ENCODE measurements at regions not wholly inside any gene's neighbourhood (a gene's known extent, or its start where the extent isn't known, plus 50 kb on each side); places are given as distances from the start of the nearest gene placed in this dataset.

GRCh38 chr2:211067029-211067428 lies 510.6 kb downstream of the CPS1 start:
- no peak for DNase-seq (ENCODE audit: low read depth)

DNA sequence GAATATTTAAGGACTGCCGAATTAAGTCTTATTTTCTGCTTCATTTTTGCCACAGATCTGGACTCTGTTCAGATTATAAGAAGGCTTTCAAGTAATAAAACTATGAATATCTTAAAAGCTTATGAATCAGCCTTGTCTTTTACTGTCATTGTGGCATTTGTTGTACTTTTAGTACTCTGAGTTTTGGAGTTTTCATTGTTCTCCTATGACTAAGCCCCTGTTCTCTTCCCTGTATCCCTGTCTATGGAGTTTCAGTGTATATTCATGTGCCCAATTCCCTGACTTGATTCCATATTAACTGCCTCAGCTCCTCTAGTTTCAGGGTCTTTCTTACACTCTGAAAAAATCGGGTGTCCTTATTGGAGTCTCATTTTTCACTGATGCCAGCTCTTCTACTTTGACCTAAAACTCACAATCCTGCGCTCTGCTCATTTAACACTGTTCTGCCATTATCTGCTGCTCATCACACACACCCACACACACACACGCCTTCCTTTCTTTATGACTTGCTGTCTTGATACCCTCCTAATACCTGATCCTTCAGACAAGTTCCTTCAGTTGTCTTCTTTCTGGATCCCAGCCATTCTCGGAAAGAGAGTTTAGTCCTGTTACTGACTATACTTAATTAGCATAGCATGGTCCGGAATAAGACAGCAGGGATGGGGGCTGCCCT lies 511.8 kb downstream of the CPS1 start:
- DNase-seq (ENCODE audit: low read depth) = no peak

DNA sequence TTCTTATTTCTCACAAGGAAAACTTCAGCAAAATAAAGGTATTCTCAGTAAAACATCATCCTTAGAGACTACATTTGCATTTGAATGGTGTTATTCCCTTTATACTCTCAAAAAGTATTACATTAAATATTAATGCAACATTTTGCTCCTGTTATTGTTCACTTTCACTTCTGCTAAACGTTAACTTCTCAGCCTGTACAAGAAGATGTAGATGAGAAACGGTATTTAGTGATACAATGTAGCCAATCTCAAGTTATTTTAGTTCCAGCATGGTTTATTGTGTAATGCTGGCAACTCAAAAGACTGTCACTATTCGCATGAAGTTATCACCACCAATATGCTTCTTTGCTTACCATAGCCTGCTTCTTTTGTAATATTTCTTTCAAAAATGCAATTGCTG lies 514.1 kb downstream of the CPS1 start:
- no peak for DNase-seq (ENCODE audit: low read depth)

DNA sequence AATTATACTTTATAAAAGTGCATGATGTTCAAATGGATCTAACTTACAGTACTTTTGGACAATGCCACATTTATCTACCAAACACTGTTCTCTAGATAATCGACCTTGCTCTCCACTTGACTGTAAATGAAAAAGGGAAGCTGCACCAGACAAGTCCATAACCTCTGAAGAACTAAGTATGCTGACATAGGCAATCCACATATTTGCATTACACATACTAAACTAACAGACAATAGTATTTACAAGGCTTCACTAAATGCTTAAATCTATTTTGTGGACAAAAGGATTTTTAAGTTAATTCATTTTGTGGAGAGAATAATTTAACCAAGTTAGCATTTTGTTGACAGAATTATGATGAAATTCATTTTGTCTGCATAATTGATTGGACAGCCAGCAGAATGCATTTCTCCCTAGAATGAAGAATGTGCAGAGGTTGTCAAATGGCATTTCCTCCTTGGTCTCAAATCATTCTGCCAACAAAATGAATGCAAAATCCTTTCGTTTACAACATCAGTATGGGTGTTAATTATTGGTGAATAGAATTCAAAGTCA lies 520.9 kb downstream of the CPS1 start:
- no peak for DNase-seq (ENCODE audit: low read depth)

- no peak for DNase-seq (ENCODE audit: low read depth)
Measured at GRCh38 chr2:211084352-211084751, 528.0 kb downstream of the CPS1 start.

DNA sequence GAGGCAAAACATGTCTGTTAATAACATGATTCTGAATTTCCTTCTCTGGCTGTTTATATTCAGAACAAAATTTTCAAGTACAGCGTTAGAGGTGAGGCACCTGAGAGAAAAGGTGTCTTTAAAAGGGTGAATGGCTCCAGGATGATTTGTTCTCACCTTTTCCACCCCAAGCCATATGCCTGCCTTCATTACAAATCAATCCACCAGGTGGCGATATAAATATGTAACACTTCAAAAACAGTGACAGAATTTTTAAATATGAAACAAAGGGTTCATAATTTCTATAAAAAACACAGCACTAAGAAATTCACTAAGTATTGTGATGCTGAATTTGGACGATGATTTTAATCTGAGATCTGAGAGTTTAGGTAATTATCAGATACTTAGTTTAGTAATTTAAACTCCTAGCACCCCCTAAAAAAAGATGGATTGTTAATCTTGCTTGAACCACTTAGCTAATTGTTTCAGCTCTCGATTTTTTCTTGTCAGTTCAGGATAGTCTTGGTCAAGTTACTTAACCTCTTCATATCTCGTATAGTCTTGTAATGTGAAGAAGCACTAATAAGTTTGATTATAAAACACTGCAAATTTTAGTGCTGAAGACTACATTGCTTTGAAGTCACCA lies 528.8 kb downstream of the CPS1 start:
- no peak for DNase-seq (ENCODE audit: low read depth)

DNA sequence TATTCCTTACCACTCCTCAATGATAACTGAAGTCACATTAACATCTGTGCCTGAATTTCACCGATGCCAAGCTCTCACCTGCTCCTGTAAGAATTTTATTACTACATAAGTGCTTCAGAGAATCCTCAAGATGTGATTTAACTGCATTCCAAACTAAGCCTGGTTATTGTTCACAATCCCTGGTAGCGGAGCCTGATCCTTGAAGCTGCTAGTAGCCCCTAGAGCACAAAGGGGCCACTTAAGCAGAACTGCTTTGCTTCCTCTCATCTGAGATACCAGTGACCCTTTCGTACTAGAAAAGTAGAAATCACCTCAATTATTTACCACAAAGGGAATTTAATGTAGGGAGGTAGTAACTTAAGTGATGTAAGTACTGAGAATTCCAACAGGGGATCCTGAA lies 529.6 kb downstream of the CPS1 start:
- DNase-seq (ENCODE audit: low read depth) = no peak

DNA sequence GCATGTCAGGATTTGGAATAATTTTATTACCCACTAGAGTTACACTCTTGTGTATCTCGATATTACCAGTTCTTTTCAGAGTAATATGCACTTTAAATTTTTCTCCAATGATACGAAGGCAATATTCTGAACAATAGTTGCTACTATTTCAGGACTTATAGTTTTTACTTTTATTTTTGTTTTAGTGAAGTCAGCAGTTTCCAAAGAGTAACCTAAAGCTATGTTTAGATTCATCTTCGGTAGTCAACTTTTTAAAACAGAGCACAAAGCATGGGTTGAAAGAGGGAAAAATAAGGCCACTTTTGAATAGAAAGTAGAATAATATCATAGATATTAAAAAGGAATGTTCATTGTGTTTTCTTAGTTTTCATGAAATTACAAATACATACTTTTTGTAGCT lies 532.7 kb downstream of the CPS1 start:
- DNase-seq (ENCODE audit: low read depth) = no peak

GRCh38 chr2:211093743-211094303 lies 537.4 kb downstream of the CPS1 start:
- DNase-seq (ENCODE audit: low read depth) = no peak

- no peak for DNase-seq (ENCODE audit: low read depth)
Measured at GRCh38 chr2:211103989-211104388, 547.6 kb downstream of the CPS1 start.

- DNase-seq (ENCODE audit: low read depth) = no peak
Measured at GRCh38 chr2:211113334-211114175, 557.2 kb downstream of the CPS1 start.

- no peak for DNase-seq (ENCODE audit: low read depth)
Measured at GRCh38 chr2:211114826-211115455, 558.5 kb downstream of the CPS1 start.

DNA sequence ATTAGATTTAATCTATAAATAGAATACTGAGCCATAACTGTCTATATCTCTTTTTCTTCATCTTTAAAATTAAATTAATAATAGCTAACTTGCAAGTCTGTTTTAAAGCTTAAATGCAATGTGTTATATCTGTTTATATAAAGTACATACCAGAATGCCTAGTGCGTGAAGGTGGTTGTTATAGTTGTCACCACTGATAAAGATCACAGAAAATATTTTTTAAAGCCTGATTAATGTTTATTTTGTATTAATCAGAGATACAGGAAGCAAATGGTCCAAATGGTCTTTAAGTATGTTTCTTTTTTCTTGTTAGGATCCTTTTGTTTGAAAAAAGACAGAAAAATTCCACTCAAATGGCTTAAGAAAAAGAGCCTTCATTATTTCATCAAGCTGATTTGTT lies 560.6 kb downstream of the CPS1 start:
- DNase-seq (ENCODE audit: low read depth) = no peak

DNA sequence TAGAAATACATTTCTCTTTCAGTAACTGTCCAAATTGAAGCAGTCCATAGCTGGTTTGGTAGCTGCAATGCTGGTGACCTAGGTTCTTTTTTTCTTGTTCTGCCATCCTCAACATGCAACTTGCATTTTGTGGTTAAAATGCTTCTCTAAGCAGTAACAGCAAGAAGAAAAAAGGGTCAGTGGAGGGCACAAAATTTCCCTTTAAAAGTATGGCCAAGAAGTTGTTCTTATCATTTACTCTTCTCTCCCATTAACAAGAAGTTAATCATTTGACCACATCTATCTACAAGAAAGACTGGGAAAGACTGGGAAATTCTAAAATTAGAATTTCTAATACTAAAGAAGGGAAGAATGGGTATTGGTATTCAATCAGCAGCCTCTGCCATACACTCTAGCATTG lies 569.9 kb downstream of the CPS1 start:
- no peak for DNase-seq (ENCODE audit: low read depth)

- no peak for DNase-seq (ENCODE audit: low read depth)
Measured at GRCh38 chr2:211127501-211127900, 571.1 kb downstream of the CPS1 start.

- no peak for DNase-seq (ENCODE audit: low read depth)
Measured at GRCh38 chr2:211128287-211128686, 571.9 kb downstream of the CPS1 start.

DNA sequence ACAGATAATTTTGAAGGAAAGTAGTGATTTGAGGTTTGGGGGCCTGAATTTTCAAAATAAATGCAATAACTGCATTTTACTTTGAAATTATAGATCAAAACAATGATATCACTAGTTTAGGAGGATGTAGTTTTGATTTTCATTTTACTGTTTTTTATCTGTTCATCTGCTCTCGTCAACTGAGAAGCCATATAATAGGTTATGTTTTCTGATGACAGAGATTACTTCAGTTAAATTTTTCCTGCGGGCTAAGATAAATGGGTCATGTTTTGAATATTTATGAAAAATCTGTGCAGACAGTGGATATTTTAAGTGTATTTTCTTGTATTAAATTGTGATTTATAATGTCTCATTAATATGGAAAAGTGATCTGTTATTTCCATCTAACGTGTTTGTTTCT lies 573.4 kb downstream of the CPS1 start:
- DNase-seq (ENCODE audit: low read depth) = no peak

- DNase-seq (ENCODE audit: low read depth) = no peak
Measured at GRCh38 chr2:211132046-211132445, 575.6 kb downstream of the CPS1 start.

DNA sequence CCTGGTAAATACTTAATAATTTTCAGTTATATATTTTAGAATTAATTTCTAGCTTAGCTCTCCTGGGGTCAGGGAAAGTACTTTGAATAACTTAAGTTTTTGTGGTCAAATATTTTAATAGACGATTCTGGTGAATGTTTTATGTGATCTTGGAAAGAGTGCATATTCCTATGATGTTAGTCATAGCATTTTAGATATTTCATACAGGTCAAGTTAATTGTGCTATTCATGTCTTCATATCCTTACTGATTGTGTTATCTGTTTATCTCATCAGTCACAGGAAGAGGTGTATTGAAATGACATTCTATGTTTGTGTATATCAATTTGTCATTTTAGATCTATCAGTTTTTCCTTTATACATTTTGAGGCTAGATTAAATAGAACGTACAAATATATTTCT lies 576.2 kb downstream of the CPS1 start:
- DNase-seq (ENCODE audit: low read depth) = no peak

- DNase-seq (ENCODE audit: low read depth) = no peak
Measured at GRCh38 chr2:211133766-211134165, 577.4 kb downstream of the CPS1 start.

DNA sequence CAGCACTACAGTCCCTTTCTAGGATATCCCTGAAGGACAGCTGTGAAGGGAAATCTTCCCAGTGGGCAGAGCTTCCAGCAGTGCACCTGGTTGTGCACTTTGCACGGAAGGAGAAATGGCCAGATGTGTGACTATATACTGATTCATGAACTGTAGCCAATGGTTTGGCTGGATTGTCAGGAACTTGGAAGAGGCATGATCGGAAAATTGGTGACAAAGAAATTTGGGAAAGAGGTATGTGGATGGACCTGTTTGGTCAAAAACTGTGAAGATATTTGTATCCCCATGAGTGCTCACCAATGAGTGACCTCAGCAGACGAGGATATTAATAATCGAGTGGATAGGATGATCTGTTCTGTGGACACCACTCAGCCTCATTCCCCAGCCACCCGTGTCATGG lies 582.2 kb downstream of the CPS1 start:
- no peak for DNase-seq (ENCODE audit: low read depth)

DNA sequence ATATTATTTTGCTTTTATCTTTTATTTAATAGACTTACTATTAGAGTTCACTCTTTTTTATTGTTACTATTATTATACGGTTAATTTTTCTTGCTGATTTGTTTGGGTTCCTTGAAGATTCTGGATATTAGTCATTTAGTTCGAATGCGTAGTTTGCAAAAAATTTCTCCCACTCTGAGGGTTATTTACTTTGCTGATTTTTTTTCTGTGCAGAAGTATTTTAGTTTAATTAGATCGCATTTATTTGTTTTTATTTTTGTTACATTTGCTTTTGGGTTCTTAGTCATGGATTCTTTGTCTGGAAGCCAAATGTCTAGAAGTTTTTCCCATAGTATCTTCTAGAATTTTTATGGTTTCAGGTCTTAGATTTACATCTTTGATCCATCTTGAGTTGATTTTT lies 585.2 kb downstream of the CPS1 start:
- DNase-seq (ENCODE audit: low read depth) = no peak

Data from stimulated activated CD8-positive, alpha-beta memory T cell treated with anti-CD3 and anti-CD28 coated beads, Interleukin-7, amount 100 ng/mL, for 24 hours (primary cell).